GM12878 (cell line): ENCODE measurements at regions not wholly inside any gene's neighbourhood (a gene's known extent, or its start where the extent isn't known, plus 50 kb on each side); places are given as distances from the start of the nearest gene placed in this dataset.

Experiments
- ATAC-seq: fragments of 200-7000 bp; cut with Tn5 transposase; 3 replicates; pipeline ENCODE4 v1.9.1; 2020; ENCODE audit warnings: mild to moderate bottlenecking, moderate library complexity
- BruUV-seq: library from RNA; stranded (reverse); fragments of 400-500 nt; replicated peaks from 2 replicates; lab custom pipeline; 2021; lab: Mats Ljungman, UMichigan
- CTCF ChIA-PET: fragments of 300-600 bp; sonication (Branson Sonifier 250); formaldehyde crosslinking; extraction: SDS; loops from one replicate; lab custom pipeline; 2021; ENCODE audit warnings: inconsistent platforms; lab: Yijun Ruan, JAX
- POLR2A ChIA-PET: fragments of 350-600 bp; formaldehyde crosslinking; extraction: SDS; loops from one replicate; lab custom pipeline; 2021; ENCODE audit warnings: inconsistent platforms; lab: Charles Lee
- RAD21 ChIA-PET: fragments of 300-600 bp; sonication (Branson Sonifier 250); formaldehyde crosslinking; loops from one replicate; lab custom pipeline; 2023; ENCODE audit warnings: antibody characterized with exemption; ENCODE audit not compliant: unreplicated experiment; lab: Charles Lee
- SMC1A ChIA-PET: fragments of 300-600 bp; sonication (Branson Sonifier 250); formaldehyde crosslinking; loops from one replicate; lab custom pipeline; 2023; ENCODE audit not compliant: unreplicated experiment, uncharacterized antibody; lab: Charles Lee
- DNase-seq: peaks from one replicate; pipeline ENCODE4 v3.0.0-alpha.2; 2011; ENCODE audit warnings: low read depth, low spot score
- FAIRE-seq: peaks from 3 replicates; lab custom pipeline; 2011; peaks lifted over from hg19 to GRCh38; lab: Jason Lieb, UNC
- H2AFZ ChIP-seq: 2 replicates; pipeline ENCODE4 v1.6.0; 2011; ENCODE audit warnings: low read depth, low read length, control low read depth; ENCODE audit not compliant: control insufficient read depth
- H3K27ac ChIP-seq: 2 replicates; pipeline ENCODE4 v1.5.1; 2011; ENCODE audit warnings: control low read depth; ENCODE audit not compliant: control insufficient read depth, insufficient read depth
- H3K27me3 ChIP-seq, 2 experiments: replicated peaks in 1 of 2; 2 replicates each; pipeline versions ENCODE4 v1.6.0 to v1.6.1; 2011; ENCODE audit warnings: low read length in 1 of 2; ENCODE audit not compliant: control insufficient read depth in 2 of 2, insufficient read depth in 2 of 2
- H3K36me3 ChIP-seq, 2 experiments: 2 replicates each; pipeline ENCODE4 v1.5.1; 2011; ENCODE audit warnings: low read length in 1 of 2; ENCODE audit not compliant: control insufficient read depth in 2 of 2, insufficient read depth in 2 of 2
- H3K4me1 ChIP-seq: 2 replicates; pipeline ENCODE4 v1.6.1; 2011; ENCODE audit warnings: mild to moderate bottlenecking, low read length, moderate library complexity, mixed read lengths; ENCODE audit not compliant: control insufficient read depth, insufficient read depth
- H3K4me2 ChIP-seq: 2 replicates; pipeline ENCODE4 v1.6.0; 2011; ENCODE audit warnings: control low read depth; ENCODE audit not compliant: control insufficient read depth, insufficient read depth
- H3K4me3 ChIP-seq: fragments of 200-600 bp; sonication (generic); 2 replicates; pipeline ENCODE4 v1.5.1; 2016
- H3K79me2 ChIP-seq: 2 replicates; pipeline ENCODE4 v1.6.0; 2011; ENCODE audit warnings: low read length; ENCODE audit not compliant: control insufficient read depth, insufficient read depth
- H3K9ac ChIP-seq: 2 replicates; pipeline ENCODE4 v1.8.0; 2011; ENCODE audit warnings: low read length, control low read depth, mixed read lengths; ENCODE audit not compliant: control insufficient read depth, insufficient read depth
- H3K9me3 ChIP-seq: replicated peaks from 3 replicates; pipeline ENCODE4 v1.5.1; 2011; ENCODE audit warnings: mild to moderate bottlenecking, low read length; ENCODE audit not compliant: control insufficient read depth, insufficient read depth
- H4K20me1 ChIP-seq: 2 replicates; pipeline ENCODE4 v1.6.0; 2011; ENCODE audit not compliant: control insufficient read depth, insufficient read depth
- ASH2L ChIP-seq: fragments of 300-600, 200-600 bp; sonication (generic); IDR thresholded peaks from 2 replicates; pipeline ENCODE4 v1.6.1; 2017; ENCODE audit warnings: low read depth, mild to moderate bottlenecking, borderline replicate concordance
- BCL11A ChIP-seq: IDR thresholded peaks from 2 replicates; pipeline ENCODE4 v1.6.1; 2011; ENCODE audit warnings: low read depth, low read length
- CREM ChIP-seq: IDR thresholded peaks from 2 replicates; pipeline ENCODE4 v1.6.1; 2014; ENCODE audit warnings: antibody characterized with exemption, low read depth
- EP300 ChIP-seq, 2 experiments: fragments of 150-350 bp in 1 of 2; IDR thresholded peaks; 2 replicates each; pipeline ENCODE4 v1.6.1; 2011 to 2012; ENCODE audit warnings: low read depth in 2 of 2, low read length in 2 of 2, borderline replicate concordance in 1 of 2, improper control_type of control experiment in 1 of 2, inconsistent platforms in 1 of 2; ENCODE audit not compliant: control insufficient read depth in 1 of 2
- MAX ChIP-seq: IDR thresholded peaks from 2 replicates; pipeline ENCODE4 v1.6.1; 2012; ENCODE audit warnings: low read depth, low read length, improper control_type of control experiment
- NR2C1 ChIP-seq: fragments of 450-650 bp; IDR thresholded peaks from 2 replicates; pipeline ENCODE4 v1.6.1; 2017; ENCODE audit warnings: antibody characterized with exemption, mild to moderate bottlenecking, moderate library complexity
- PAX5 ChIP-seq: IDR thresholded peaks from 2 replicates; pipeline ENCODE4 v1.6.1; 2011; ENCODE audit warnings: low read depth, low read length, borderline replicate concordance
- POLR2A ChIP-seq: IDR thresholded peaks from 2 replicates; pipeline ENCODE4 v1.6.1; 2011; ENCODE audit warnings: low read depth, mild to moderate bottlenecking, low read length
- RAD51 ChIP-seq: fragments of 450-650 bp; IDR thresholded peaks from 2 replicates; pipeline ENCODE4 v1.6.1; 2016; ENCODE audit warnings: moderate library complexity, mild to moderate bottlenecking, inconsistent platforms
- SIN3A ChIP-seq: IDR thresholded peaks from 2 replicates; pipeline ENCODE4 v1.6.1; 2012; ENCODE audit warnings: low read depth, low read length, improper control_type of control experiment
- STAT3 ChIP-seq: IDR thresholded peaks from 2 replicates; pipeline ENCODE4 v1.6.1; 2011; ENCODE audit warnings: low read depth, low read length, improper control_type of control experiment
- ZNF207 ChIP-seq: fragments of 450-650 bp; IDR thresholded peaks from 2 replicates; pipeline ENCODE4 v1.6.1; 2014; ENCODE audit warnings: antibody characterized with exemption, mild to moderate bottlenecking, borderline replicate concordance
- ZNF622 ChIP-seq: fragments of 450-650 bp; IDR thresholded peaks from 2 replicates; pipeline ENCODE4 v1.6.1; 2017; ENCODE audit warnings: mild to moderate bottlenecking, inconsistent platforms
- ZNF687 ChIP-seq: fragments of 450-650 bp; IDR thresholded peaks from 2 replicates; pipeline ENCODE4 v1.6.1; 2017; ENCODE audit warnings: mild to moderate bottlenecking, moderate library complexity
- in situ Hi-C: fragments of 300-500 bp; cut with MboI; formaldehyde crosslinking; loops from 9 replicates; pipeline ENCODE4 v1.14.3; 2018; ENCODE audit warnings: mixed read lengths
- intact Hi-C: fragments of 100-400 bp; cut with micrococcal nuclease; formaldehyde crosslinking; loops from one replicate; pipeline ENCODE4 v1.14.2; 2022; ENCODE audit not compliant: unreplicated experiment
- TF ChIP-seq, protein P1 (sequence below): IDR thresholded peaks from 2 replicates; pipeline ENCODE4 v1.6.1; 2011; ENCODE audit warnings: mild to moderate bottlenecking, low read depth, low read length, moderate library complexity; ENCODE audit not compliant: insufficient replicate concordance
- TF ChIP-seq, protein P2 (sequence below): fragments of 450-650 bp; IDR thresholded peaks from 2 replicates; pipeline ENCODE4 v1.6.1; 2016; ENCODE audit warnings: mild to moderate bottlenecking, moderate library complexity, borderline replicate concordance

DNA sequence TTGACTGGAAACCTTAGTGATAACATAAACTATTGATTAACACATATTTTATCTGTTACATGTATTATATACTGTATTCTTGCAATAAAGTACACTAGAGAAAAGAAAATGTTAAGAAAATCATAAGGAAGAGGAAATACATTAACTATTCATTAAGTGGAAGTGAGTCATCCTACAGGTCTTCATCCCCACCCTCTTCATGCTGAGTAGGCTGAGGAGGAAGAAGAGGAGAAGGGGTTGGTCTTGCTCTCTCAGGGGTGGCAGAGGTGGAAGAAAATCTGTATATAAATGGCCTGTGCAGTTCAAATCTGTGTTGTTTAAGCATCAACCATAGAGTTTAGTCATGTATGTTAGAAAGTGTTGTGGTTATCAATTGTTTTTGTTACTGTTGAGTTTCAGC is 66.1 kb upstream of the CHODL start (continued):
- TF ChIP-seq ZNF687, result no peak
- no peak for TF ChIP-seq RAD51

DNA sequence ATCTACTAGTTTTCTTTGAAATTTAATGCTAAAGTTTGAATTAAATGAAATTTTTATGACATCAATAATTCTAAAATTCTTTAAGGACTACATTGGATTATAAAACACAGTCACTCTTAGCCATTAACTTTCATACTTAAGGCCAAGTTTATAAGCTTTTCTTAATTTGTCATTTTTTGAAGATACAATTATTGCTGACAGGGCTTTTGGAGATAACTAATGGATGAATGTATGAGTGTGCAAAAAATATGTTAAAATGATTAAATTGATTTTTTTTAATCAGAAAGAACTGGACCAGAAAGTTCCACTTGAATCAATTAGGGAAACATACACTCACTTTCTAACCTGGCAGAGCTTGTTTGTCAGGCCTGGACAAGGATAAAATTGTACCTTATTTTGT is 70.3 kb upstream of the CHODL start:
- H3K27ac ChIP-seq, result no peak overlapping the region
- DNase-seq, result no peak
- POLR2A ChIA-PET, result no interaction called here
- no peak for ATAC-seq
- no peaks in the 10 kb centered on the region for H3K36me3 ChIP-seq
- RAD21 ChIA-PET, result no interaction called here
- CTCF ChIA-PET, result no interaction called here
- no peaks in the 10 kb centered on the region for H4K20me1 ChIP-seq
- no peak overlapping the region for H3K4me3 ChIP-seq
- intact Hi-C loops (no loop called here), in situ Hi-C loops (no loop called here)
- SMC1A ChIA-PET, result no interaction called here
- no peaks in the 10 kb centered on the region for H3K27me3 ChIP-seq
- H2AFZ ChIP-seq, result no peak overlapping the region
- H3K79me2 ChIP-seq, result no peaks in the 10 kb centered on the region
- no peak overlapping the region for H3K4me2 ChIP-seq
- FAIRE-seq, result no peak
- H3K9ac ChIP-seq, result no peak overlapping the region
- no peaks in the 10 kb centered on the region; the same call in 2 of the 3 replicates for H3K9me3 ChIP-seq
- H3K4me1 ChIP-seq, result no peaks in the 10 kb centered on the region
- no TSS peak for BruUV-seq
- TF ChIP-seq MAX, result no peak
- TF ChIP-seq, protein P1, sequence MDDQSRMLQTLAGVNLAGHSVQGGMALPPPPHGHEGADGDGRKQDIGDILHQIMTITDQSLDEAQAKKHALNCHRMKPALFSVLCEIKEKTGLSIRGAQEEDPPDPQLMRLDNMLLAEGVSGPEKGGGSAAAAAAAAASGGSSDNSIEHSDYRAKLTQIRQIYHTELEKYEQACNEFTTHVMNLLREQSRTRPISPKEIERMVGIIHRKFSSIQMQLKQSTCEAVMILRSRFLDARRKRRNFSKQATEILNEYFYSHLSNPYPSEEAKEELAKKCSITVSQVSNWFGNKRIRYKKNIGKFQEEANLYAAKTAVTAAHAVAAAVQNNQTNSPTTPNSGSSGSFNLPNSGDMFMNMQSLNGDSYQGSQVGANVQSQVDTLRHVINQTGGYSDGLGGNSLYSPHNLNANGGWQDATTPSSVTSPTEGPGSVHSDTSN, result no peak
- TF ChIP-seq SIN3A, result no peak
- TF ChIP-seq POLR2A, result no peak
- no peak for TF ChIP-seq PAX5
- no peak for TF ChIP-seq NR2C1
- no peak for TF ChIP-seq EP300 (IDR thresholded peaks at IDR 0.05; ENCODE audit: borderline replicate concordance in 1 of 2, control insufficient read depth in 1 of 2, low read depth in 2 of 2, low read length in 2 of 2)
- TF ChIP-seq, protein P2, sequence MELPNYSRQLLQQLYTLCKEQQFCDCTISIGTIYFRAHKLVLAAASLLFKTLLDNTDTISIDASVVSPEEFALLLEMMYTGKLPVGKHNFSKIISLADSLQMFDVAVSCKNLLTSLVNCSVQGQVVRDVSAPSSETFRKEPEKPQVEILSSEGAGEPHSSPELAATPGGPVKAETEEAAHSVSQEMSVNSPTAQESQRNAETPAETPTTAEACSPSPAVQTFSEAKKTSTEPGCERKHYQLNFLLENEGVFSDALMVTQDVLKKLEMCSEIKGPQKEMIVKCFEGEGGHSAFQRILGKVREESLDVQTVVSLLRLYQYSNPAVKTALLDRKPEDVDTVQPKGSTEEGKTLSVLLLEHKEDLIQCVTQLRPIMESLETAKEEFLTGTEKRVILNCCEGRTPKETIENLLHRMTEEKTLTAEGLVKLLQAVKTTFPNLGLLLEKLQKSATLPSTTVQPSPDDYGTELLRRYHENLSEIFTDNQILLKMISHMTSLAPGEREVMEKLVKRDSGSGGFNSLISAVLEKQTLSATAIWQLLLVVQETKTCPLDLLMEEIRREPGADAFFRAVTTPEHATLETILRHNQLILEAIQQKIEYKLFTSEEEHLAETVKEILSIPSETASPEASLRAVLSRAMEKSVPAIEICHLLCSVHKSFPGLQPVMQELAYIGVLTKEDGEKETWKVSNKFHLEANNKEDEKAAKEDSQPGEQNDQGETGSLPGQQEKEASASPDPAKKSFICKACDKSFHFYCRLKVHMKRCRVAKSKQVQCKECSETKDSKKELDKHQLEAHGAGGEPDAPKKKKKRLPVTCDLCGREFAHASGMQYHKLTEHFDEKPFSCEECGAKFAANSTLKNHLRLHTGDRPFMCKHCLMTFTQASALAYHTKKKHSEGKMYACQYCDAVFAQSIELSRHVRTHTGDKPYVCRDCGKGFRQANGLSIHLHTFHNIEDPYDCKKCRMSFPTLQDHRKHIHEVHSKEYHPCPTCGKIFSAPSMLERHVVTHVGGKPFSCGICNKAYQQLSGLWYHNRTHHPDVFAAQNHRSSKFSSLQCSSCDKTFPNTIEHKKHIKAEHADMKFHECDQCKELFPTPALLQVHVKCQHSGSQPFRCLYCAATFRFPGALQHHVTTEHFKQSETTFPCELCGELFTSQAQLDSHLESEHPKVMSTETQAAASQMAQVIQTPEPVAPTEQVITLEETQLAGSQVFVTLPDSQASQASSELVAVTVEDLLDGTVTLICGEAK, result no peak
- TF ChIP-seq ASH2L, result no peak
- no peak for TF ChIP-seq BCL11A
- TF ChIP-seq ZNF207, result no peak
- no peak for TF ChIP-seq STAT3
- TF ChIP-seq CREM, result no peak
- TF ChIP-seq ZNF622, result no peak
